D341Med (cell line): ENCODE measurements at regions not wholly inside any gene's neighbourhood (a gene's known extent, or its start where the extent isn't known, plus 50 kb on each side); places are given as distances from the start of the nearest gene placed in this dataset.

Experiments used
- DNase-seq: peaks from one replicate; pipeline ENCODE4 v3.0.0; 2012; ENCODE audit warnings: low spot score

GRCh38 chr18:44062345-44062744, 618.3 kb upstream of the SETBP1 start:
- DNase-seq = no peak

GRCh38 chr18:44065206-44065605, 615.5 kb upstream of the SETBP1 start:
- DNase-seq = no peak

- DNase-seq = no peak
These were observed 614.1 kb upstream of the SETBP1 start for GRCh38 chr18:44066541-44066940.

- DNase-seq = no peak
These were observed 613.5 kb upstream of the SETBP1 start for GRCh38 chr18:44067186-44067585.

GRCh38 chr18:44075038-44075437, 605.6 kb upstream of the SETBP1 start:
- no peak for DNase-seq

GRCh38 chr18:44079606-44080005, 601.1 kb upstream of the SETBP1 start:
- DNase-seq = no peak

- no peak for DNase-seq
These were observed 600.6 kb upstream of the SETBP1 start for GRCh38 chr18:44080054-44080453.

- no peak for DNase-seq
These were observed 591.0 kb upstream of the SETBP1 start for GRCh38 chr18:44089732-44090131.

- no peak for DNase-seq
These were observed 590.2 kb upstream of the SETBP1 start for GRCh38 chr18:44090453-44090852.

GRCh38 chr18:44093253-44093652, 587.4 kb upstream of the SETBP1 start:
- no peak for DNase-seq

- no peak for DNase-seq
These were observed 584.7 kb upstream of the SETBP1 start for GRCh38 chr18:44096016-44096415.

- DNase-seq = peak; percentile 57
These were observed 582.1 kb upstream of the SETBP1 start for GRCh38 chr18:44098551-44099098.

- DNase-seq = no peak
These were observed 573.5 kb upstream of the SETBP1 start for GRCh38 chr18:44107187-44107586.

- no peak for DNase-seq
These were observed 569.4 kb upstream of the SETBP1 start for GRCh38 chr18:44111337-44111736.

GRCh38 chr18:44117821-44118220, 562.9 kb upstream of the SETBP1 start:
- no peak for DNase-seq

- no peak for DNase-seq
These were observed 561.1 kb upstream of the SETBP1 start for GRCh38 chr18:44119607-44120006.

GRCh38 chr18:44123743-44124142, 556.9 kb upstream of the SETBP1 start:
- DNase-seq = no peak

GRCh38 chr18:44125446-44125845, 555.2 kb upstream of the SETBP1 start:
- no peak for DNase-seq

GRCh38 chr18:44126598-44126997, 554.1 kb upstream of the SETBP1 start:
- DNase-seq = no peak

GRCh38 chr18:44128365-44128764, 552.3 kb upstream of the SETBP1 start:
- no peak for DNase-seq

GRCh38 chr18:44130376-44130942, 550.2 kb upstream of the SETBP1 start:
- peak; percentile 67 for DNase-seq

GRCh38 chr18:44133483-44133882, 547.2 kb upstream of the SETBP1 start:
- no peak for DNase-seq

GRCh38 chr18:44134447-44134846, 546.2 kb upstream of the SETBP1 start:
- no peak for DNase-seq

- DNase-seq = no peak
These were observed 544.9 kb upstream of the SETBP1 start for GRCh38 chr18:44135741-44136140.
